ENCODE measurements at regions not wholly inside any gene's neighbourhood (a gene's known extent, or its start where the extent isn't known, plus 50 kb on each side); places are given as distances from the start of the nearest gene placed in this dataset.

- H3K4me1 ChIP-seq = no peaks in the 10 kb centered on the region
- H3K36me3 ChIP-seq = no peaks in the 10 kb centered on the region
- H3K27me3 ChIP-seq = no peaks in the 10 kb centered on the region
- H3K4me3 ChIP-seq = no peak overlapping the region
- H3K27ac ChIP-seq = no peak overlapping the region
- ATAC-seq (no peak), DNase-seq (no peak)
- TF ChIP-seq CTCF (IDR thresholded peaks at IDR 0.05) = no peak
- intact Hi-C loops (cut with DNase I) = no loop called here
- no peaks in the 10 kb centered on the region for H3K9me3 ChIP-seq
Measured at GRCh38 chr10:78899996-78900714, 168.6 kb upstream of the ZMIZ1 start.

GRCh38 chr10:78900715-78901430 lies 167.9 kb upstream of the ZMIZ1 start:
- no peak for ATAC-seq
- no peak for DNase-seq
- no peaks in the 10 kb centered on the region for H3K9me3 ChIP-seq
- no peak overlapping the region for H3K4me3 ChIP-seq
- H3K27ac ChIP-seq = no peak overlapping the region
- no peaks in the 10 kb centered on the region for H3K36me3 ChIP-seq
- H3K27me3 ChIP-seq = no peaks in the 10 kb centered on the region
- H3K4me1 ChIP-seq = no peaks in the 10 kb centered on the region
- intact Hi-C loops (cut with DNase I) = no loop called here
- TF ChIP-seq CTCF (IDR thresholded peaks at IDR 0.05) = no peak

- Histone ChIP-seq H3K27me3 (no peaks in the 10 kb centered on the region), H3K36me3 (no peaks in the 10 kb centered on the region), H3K4me3 (no peak overlapping the region), H3K27ac (no peak overlapping the region), H3K9me3 (no peaks in the 10 kb centered on the region), H3K4me1 (no peaks in the 10 kb centered on the region)
- TF ChIP-seq CTCF (IDR thresholded peaks at IDR 0.05) = no peak
- DNase-seq (no peak), ATAC-seq (no peak)
- intact Hi-C loops (cut with DNase I) = no loop called here
Measured at GRCh38 chr10:78901694-78902093, 167.1 kb upstream of the ZMIZ1 start.

GRCh38 chr10:78902815-78903214 lies 166.0 kb upstream of the ZMIZ1 start:
- intact Hi-C loops (cut with DNase I) = no loop called here
- DNase-seq (no peak), ATAC-seq (no peak)
- Histone ChIP-seq H3K4me3 (no peak overlapping the region), H3K9me3 (no peaks in the 10 kb centered on the region), H3K36me3 (no peaks in the 10 kb centered on the region), H3K27me3 (no peaks in the 10 kb centered on the region), H3K27ac (no peak overlapping the region), H3K4me1 (no peaks in the 10 kb centered on the region)
- TF ChIP-seq CTCF (IDR thresholded peaks at IDR 0.05) = no peak

- no peak overlapping the region for H3K27ac ChIP-seq
- no peaks in the 10 kb centered on the region for H3K4me1 ChIP-seq
- intact Hi-C loops (cut with DNase I) = no loop called here
- H3K4me3 ChIP-seq = no peak overlapping the region
- H3K36me3 ChIP-seq = no peaks in the 10 kb centered on the region
- no peak for TF ChIP-seq CTCF (IDR thresholded peaks at IDR 0.05)
- H3K9me3 ChIP-seq = no peaks in the 10 kb centered on the region
- ATAC-seq (no peak), DNase-seq (no peak)
- H3K27me3 ChIP-seq = no peaks in the 10 kb centered on the region
Measured at GRCh38 chr10:78903341-78903940, 165.3 kb upstream of the ZMIZ1 start.

Data from left lung (tissue), 4 donors.